Activated T-cell treated with anti-CD3 and anti-CD28 coated beads for 4 hours (primary cell): ENCODE measurements at regions not wholly inside any gene's neighbourhood (a gene's known extent, or its start where the extent isn't known, plus 50 kb on each side); places are given as distances from the start of the nearest gene placed in this dataset.

ENCODE experiments used
- DNase-seq: peaks from one replicate; pipeline ENCODE4 v3.0.0-alpha.2; 2020

DNA sequence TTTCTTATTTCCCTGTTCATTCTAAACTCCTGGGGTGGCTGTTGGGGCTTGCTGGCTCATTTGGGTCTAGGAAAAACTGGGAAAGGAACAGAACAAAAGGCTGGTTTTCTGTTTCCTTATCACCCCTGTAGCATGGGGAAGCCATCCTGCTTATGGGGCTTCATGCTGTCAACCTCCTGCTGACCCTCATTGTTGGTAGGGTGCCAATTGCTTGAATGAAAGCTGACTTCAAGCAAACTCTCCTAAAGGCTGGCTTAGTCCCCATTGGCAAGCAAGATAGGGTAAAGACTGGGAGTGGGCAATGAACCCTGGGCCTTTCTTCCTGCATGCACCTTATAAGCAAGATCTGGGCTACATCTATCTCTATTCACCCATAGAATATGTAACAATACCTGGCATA lies 511.6 kb downstream of the DMAC1 start:
- no peak for DNase-seq

DNA sequence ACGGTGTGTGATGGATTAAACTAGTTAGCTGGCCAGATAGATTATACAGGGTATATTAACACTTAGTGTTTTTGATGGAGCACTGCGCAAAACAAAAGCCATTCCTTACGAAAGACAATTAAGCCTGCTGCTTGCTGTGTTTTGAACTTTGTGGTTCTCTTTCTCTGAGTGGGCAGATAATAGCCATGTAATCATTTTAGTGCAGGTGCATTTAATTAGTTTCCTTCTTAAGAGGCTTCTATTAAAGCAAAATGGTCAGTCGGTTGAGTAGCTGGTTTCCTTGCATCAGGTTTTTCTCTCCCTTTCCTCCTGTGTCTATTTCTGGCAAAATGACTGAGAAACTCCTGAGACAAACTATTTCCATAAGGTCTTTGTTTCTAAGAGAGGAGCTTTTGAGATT lies 512.5 kb downstream of the DMAC1 start:
- no peak for DNase-seq

DNA sequence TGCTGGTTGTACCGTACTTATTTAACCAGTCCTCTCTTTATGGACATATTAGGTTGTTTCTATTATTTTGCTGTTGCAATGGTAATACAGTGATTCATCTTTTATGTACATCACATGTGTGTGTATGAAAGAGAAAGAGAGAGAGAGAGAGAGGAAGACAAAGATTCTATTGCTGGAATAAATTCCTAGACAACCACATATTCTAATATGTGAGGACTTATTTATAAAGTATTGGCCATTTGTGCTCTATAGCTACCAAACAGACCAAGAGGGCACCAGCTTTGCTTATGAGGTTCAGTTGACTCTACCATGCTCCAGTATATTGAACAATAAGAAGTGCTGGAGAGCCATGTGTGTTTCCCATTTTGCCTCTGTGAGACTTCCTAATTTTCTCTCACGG lies 513.5 kb downstream of the DMAC1 start:
- DNase-seq, result no peak

DNA sequence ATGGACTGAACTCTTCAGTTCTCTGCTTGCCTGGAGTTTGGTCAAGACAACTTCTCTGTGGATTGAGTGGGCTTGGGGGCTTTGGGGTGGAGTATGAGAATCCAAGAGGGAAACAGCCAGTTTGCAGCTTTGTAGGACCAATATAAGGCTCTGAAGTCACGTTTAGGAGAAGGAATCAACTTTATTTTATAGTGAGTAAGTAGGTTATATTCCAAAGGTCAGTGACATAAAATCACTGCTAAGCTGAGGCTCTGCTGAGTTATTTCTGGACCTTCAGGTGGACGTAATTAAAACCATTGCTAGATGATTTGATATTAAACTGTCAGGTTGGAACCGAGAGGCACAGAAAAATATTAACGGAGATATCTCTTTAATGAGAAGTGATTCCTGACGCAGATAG lies 514.4 kb downstream of the DMAC1 start:
- no peak for DNase-seq

DNA sequence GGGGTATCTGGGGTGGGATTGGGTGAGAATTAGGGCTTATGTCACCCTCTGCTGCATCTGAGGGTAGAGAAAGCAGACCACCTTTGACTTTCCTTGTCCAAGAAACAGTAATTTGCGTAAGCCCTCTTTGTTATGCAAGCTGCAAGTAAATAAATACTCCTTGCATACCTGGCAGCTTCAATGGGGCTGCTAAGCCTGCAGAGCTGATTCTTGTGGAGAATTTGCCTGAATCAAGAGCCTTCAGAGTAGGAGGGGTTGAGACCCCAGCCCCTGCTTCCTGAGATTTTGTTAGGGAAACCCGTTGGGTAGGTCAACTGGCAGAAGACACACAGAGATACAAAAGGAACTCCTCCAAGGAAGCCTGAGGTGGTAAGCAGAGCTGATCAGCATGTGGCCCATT lies 515.1 kb downstream of the DMAC1 start:
- DNase-seq, result no peak

DNA sequence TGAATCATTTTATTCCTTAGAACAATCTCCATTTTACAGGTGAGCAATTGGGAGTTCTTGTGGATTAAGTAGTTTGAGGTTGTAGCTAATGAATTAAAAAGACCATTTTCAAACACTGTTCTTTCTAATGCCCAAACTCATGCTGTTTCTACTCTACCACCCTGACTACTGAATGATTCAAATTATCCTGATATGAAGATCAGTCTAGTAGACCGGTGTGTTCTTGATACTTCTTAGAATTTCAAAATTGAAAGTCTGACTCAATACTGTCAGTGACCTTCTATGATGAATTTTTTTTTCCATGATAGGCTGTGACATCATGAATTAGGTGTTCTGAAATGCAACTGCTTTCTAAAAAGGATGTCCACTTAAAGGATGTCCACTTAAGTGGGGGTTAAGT lies 515.5 kb downstream of the DMAC1 start:
- DNase-seq, result no peak

DNA sequence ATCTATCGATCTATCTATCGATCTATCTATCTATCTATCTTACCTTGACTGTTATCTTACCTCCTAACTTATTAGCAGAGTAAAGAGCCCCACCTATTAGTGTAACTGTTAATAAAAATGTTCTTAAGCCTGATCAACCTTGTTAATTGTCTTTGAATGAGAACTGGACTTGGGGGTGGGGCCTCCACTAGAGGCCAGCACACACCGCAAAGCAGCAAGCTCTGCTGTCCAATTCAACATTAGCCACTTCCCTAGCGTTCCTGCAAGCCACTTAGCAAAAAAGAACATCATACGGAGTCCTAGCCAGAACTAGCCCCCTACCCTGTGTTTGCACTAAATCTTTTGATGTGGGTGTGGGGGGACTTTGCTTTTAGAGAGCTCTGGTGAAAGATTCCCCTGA lies 515.8 kb downstream of the KDM4C start:
- no peak for DNase-seq

DNA sequence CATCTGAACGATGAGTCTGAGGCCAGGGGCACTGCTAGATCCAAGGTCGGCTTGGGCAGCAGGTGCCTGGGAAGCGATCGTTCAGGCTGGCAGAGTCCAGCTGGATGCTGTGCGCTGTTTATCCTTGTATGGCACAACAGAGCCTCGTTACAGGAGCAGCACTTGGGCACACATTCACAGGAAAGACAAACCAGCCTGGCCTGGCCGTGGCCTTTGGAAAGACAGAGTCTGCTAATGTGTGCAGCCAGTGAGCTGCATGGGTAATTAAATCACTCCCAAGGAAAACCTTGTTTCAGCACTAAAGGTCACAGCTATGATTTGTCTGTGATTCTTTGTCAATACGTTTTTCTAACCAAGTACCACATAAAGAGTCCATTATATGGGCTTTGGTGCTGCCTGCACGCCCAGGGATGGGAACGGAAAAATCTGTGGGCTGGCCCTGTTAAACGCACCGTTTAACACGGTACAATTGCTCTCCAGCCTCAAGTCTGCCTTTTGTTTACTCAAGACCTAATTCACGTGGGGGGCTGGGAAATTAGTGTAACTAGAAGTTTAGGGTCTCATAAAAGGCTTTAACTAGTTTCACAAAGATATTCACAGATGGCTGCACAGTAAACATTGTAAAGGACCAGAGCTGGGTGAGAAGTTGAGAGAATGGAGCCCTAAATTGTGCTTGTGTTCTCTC lies 509.3 kb downstream of the KDM4C start:
- no peak for DNase-seq

DNA sequence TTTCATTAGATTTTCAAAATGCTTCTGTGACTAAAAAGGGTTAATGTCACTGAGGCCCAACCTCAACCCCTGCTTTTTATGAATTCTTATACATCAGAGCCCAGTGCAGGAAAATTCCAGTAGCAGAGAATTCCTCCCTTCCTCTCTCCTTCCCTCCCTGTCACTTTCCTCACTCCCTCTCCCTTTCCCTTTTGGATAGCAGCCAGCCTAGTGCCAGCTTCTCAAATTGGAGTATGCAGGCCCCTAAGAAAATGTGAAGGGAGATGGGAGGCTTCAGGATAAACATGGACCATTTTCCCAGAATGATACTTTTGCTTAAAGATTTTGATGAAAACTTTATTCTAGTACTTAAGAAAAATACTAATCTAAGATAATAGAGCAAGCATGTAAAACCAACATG lies 507.4 kb downstream of the KDM4C start:
- no peak for DNase-seq

DNA sequence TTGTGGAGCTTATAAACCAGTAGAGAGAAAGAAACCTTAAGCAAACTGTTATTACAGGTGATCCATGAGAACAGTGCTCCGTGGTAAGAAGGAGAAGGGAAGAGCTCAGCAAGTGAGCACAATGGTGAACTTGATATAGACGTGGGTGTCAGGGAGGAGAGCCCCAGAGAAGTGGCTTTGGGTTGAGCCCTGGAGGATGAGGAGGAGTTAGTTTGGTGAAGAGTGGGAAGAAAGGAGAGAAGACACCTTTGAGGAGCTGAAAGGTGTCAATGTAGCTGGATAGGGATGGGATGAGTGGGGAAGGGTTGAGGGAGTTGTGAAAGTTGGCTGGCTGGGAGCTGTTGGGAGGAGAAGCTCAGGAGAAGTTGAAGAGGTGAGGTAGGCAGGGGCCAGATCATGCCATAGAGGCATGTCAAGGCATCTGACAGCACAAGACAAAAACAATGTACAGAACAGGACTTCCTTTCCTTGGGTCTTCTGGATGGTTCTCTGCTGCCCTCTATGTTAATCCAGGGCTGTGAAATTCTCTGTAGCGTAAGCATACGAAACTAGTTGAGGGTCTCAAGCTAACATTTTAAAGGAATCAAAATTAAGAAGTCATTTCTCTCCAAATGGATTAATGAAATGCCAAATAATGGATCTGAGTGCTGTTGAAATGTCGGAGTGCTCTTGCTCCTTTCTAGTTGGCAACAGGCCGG lies 501.9 kb downstream of the KDM4C start:
- DNase-seq, result no peak

DNA sequence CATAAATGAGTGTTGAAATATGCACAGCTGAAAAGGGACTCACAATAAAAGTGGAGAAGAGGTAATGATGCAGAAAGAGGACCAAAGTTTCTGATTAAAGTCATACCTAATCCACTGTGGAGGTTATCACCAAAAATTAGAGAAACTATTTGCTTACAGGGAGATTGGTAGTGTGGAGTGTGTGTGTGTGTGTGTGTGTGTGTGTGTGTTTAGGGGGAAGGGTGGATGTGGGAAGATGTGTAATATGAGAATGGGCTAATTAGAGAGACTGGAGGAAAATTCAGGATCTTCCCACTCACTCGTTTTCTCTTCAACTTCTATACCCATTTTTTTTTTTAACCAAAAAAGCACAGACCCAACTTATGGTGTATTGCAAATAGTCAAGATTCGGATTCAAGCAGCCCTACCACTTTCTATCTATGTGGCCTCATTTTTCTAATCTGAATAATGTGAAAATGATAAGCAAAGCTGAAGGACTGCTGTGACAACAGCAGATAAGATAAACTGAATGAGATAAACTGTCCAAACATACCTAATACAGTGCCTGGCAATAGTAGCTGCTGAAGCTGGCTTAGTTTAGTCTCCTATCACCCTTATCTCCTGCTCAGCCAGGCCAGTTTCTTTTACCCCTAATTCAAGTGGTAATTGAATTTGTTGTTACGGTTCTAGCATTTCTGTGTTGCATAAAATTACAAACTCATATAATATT lies 501.1 kb downstream of the KDM4C start:
- no peak for DNase-seq

DNA sequence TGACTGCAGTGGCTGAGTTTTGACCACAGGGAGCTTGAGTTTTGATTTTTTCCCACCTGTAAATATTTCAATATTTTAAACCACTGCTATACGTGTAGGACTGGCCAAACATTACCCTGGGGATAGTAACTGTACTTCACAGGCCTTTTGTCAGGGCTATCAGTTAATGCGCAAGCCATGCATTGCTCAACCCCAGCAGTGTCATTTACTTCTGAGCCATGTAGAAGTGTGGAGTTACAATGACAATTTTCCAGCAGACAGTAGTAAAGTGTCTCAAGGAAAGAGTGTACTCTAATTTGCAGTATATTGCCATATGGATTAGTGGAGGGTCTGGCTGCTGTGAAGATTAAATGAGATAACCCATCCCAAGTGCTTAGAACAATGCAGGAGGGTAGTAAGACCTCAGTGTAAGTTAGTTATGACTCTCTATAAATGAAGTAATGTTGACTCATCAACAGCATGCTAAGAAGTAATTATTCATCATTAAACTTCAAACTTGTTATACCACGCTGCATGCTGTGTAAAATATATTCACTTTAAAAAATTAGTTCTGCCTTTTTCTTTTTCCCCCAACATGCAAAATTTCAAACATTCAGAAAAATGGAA lies 489.2 kb downstream of the KDM4C start:
- no peak for DNase-seq

DNA sequence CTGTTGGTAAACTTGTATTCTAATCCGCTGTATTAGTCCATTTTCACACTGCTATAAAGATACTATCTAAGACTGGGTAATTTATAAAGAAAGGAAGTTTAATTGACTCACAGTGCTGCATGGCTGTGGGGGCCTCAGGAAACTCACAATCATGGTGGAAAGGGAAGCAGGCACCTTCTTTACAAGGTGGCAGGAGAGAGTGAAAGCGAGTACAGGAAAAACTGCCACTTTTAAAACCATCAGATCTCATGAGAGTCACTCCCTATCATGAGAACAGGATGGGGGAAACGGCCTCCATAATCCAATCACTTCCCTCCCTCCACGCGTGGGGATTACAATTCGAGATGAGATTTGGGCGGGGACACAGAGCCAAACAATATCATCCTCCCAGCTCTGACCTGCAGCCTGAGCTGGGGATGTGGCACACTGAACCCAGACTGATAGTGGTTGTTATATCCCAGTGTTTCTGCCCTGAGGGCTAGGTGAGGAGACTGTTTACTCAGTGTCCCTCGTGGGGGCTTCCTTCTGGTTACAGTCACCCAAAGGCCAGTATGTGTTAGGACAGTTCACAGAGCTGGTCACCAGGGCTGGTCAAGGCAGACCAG lies 488.3 kb downstream of the KDM4C start:
- DNase-seq, result no peak

DNA sequence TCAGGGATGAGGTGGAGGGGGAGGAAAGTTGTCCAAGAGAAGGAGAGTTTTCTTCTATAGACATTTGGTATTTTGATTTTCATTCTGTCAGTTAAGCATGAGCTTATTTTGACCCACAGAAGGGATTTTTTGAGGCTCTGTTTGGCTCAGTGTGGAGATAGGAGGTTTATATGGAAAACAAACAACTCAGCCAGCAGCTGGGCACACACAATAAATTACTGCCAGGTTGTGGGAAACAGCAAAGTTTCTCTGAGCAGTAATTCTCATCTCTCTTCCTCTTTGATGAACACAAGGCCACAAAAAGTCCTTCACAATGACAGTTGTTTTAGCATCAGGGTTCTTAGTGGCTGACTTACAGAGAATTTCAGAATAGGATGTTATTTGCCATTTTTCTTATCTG lies 486.1 kb downstream of the KDM4C start:
- no peak for DNase-seq

DNA sequence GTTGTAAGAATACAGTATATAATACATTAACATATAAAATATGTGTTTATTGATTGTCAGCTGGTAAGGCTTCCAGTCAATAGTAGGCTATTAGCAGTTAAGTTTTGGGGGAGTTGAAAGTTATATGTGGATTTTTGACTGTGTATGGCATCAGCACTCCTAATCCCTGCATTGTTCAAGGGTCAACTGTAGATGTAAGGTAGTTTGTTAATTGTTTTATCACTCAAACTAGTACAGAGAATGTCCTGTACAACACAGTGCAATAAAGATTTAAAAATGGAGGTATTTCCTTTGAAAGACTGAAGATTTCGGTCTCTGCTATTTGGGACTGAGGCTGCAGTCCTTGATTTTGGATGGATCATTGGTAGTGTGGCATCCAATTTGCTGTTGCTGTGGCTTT lies 484.4 kb downstream of the KDM4C start:
- no peak for DNase-seq

DNA sequence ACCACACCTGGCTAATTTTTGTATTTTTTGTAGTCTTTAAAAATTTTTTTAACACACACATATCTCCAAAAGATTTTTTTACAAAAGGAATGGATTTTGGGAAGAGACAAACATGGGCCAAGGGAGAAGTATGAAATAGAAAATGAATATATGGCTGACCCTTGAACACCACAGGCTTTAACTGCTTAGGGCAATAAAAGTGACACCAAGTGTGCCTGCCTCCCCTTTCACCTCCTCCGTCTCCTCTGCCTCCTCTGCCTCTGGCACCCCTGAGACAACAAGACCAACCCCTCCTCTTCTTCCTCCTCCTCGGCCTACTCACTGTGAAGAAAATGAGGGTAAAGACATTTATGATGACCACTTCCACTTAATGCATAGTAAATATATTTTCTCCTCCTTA lies 483.9 kb downstream of the KDM4C start:
- DNase-seq, result no peak

DNA sequence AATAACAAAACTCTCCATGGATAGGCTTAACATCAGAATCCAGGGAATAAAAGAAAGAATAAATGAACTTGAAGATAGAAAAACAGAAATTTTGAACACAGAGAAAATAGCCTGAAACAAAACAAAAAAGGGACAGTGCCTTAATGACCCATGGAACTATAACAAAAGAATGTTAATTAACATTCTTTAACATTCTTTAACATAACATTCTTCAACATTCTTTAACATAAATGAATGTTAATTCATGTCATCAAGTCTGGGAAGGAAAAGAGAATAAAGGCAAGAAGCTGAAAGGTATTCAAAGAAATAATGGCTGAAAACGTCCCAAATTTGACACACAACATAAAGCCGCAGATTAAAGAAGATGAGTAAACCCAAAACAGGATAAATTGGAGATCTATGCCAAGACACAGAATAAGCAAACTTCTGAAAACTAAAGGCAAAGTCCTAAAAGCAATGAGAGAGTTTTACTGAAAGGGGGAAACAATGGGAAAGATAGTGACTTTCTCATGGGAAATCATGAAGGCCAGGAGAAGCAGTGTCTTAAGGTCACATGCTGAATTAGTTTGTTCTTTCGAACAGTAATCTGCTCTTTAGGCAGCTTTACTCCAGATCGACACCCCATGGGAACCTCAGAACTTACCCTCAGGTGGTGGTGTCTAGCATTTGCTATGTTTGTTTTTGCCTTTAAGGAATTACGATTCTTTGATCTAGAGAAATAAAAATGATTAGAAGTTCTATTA lies 483.0 kb downstream of the KDM4C start:
- DNase-seq, result no peak

DNA sequence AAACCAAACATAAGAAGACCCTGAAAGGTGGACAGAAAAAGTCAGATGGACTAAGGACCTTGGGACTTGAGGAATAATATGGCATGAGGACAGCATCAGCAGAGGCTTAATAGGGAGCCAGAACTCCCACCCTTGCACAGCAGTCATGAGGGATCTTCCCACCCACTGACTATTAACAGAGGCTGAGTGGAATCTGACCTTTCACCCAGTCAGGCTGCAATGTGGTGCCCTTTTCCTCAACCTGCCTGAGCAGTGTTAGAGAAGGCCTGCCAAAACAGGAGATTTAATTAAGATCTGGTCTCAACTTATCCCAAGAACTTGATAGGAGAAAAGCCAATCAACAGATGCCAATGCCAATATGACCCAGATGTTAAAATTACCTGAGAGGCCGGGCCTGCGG lies 481.9 kb downstream of the KDM4C start:
- DNase-seq, result no peak

DNA sequence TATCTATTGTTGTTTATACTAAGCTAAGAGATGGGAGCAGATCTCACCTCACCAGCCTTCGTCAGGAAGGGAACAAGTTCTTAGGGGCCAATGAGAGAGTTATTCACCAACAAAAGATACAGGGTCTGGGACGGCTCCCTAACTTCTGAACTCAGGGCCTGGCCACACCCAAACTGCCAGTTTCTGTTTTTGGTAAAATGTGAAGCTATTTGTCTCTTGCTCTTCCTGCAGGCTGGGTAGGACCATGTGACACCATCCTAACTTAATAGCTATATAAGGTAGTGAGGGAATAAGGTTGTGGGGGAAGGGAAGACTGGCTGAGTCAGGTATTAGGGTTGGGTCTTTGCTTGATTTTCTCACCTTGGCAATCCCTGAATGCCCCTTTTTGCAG lies 480.5 kb downstream of the KDM4C start:
- no peak for DNase-seq

DNA sequence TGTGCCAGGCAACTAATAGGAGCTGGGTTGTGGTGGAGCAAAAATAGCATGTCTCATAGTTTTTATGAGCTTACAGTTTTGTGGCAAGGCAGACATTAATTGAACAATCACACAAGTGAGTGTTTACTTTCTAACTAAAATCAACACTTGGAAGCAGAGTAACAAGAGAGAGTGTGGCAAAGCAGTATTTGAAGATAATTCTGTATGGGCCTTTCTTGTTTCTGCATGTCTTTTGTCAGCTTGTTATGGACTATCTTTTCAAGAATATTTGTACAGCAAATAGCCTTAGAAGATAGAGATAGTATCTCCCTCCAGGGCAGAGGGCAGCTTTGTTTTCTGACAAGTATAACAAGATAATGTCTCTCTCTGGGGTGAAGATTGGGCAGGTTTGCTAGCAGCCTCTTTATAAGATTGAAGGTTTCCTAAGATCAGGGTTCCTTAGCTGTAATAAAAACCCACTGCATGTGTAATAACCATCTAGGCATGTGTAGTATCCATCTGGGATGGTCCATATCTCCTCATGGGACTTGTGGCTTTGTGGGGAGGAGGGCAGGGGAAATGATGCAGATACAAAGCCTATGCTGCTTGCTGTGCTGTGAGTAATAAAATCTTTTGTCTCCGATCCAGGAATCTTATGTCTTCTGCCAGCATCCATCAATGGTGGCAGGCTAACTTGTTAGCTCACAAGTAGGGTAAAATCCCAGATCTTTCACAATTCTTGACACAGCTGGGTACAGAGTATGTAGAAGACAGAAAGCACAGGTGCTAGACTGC lies 479.9 kb downstream of the KDM4C start:
- no peak for DNase-seq

DNA sequence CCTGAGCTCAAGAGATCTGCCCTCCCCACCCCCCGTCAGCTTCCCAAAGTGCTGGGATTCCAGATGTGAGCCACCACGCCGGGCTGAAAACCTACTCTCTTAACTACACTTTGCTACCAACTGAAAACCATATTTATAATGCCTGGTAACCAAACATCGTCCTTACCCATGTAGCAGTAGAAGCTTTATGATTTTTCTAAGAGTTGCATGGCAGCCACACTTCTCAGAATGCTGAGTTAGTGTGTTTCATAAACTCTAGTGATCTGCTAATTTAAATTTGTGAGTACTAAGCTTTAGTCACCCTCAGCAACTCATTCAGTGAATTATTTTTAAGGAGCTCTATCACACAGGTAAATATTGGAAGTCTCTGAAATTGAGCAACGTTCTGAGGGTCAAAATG lies 478.4 kb downstream of the KDM4C start:
- no peak for DNase-seq

DNA sequence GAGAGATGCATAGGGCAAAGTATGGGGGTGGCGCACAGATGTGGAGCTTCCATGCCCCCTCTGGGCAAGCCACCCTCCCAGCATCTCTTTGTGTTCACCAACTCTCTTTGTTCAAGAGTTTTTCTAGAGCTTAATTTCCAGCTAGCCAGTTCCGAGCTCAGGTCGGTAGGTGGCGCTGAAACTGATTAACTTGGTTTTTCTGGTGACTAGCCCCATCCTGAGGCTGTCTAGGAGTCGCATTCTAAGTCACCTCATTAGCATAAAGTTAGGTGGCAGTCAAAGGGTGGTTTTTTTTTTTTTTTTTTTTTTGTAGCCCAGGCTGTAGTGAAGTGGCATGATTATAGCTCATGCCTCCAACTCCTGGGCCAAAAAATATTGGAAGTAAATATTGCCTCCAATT lies 476.4 kb downstream of the KDM4C start:
- DNase-seq, result no peak
